GM23338 (cell line): ENCODE measurements at regions not wholly inside any gene's neighbourhood (a gene's known extent, or its start where the extent isn't known, plus 50 kb on each side); places are given as distances from the start of the nearest gene placed in this dataset.

Experiments used
- ATAC-seq: fragments of 200-7000 bp; cut with Tn5 transposase; 3 replicates; pipeline ENCODE4 v1.9.1; 2020
- DNase-seq: peaks from one replicate; pipeline ENCODE4 v3.0.0-alpha.2; 2015; ENCODE audit warnings: low spot score
- H2AFZ ChIP-seq: fragments of 200-600 bp; sonication (generic); 2 replicates; pipeline ENCODE4 v1.8.0; 2016; ENCODE audit warnings: antibody characterized with exemption, mild to moderate bottlenecking, moderate library complexity
- H3F3A ChIP-seq: fragments of 200-600 bp; sonication (generic); replicated peaks from 2 replicates; pipeline ENCODE4 v1.8.0; 2017; ENCODE audit warnings: antibody characterized with exemption, mixed run types, low read depth
- H3K27ac ChIP-seq: fragments of 200-600 bp; sonication (generic); 2 replicates; pipeline ENCODE4 v1.6.1; 2016; ENCODE audit warnings: low read depth
- H3K27me3 ChIP-seq: fragments of 200-600 bp; sonication (generic); 2 replicates; pipeline ENCODE4 v1.8.0; 2016; ENCODE audit warnings: mild to moderate bottlenecking, mixed run types, moderate library complexity; ENCODE audit not compliant: insufficient read depth
- H3K36me3 ChIP-seq: fragments of 200-600 bp; sonication (generic); 2 replicates; pipeline ENCODE4 v1.8.0; 2016; ENCODE audit warnings: mild to moderate bottlenecking; ENCODE audit not compliant: insufficient read depth
- H3K4me1 ChIP-seq: fragments of 200-600 bp; sonication (generic); 2 replicates; pipeline ENCODE4 v1.8.0; 2016; ENCODE audit warnings: mild to moderate bottlenecking, moderate library complexity; ENCODE audit not compliant: insufficient read depth
- H3K4me2 ChIP-seq: fragments of 200-600 bp; sonication (generic); 2 replicates; pipeline ENCODE4 v1.7.1; 2017; ENCODE audit warnings: mixed run types
- H3K4me3 ChIP-seq: fragments of 200-600 bp; sonication (generic); 2 replicates; pipeline ENCODE4 v1.6.1; 2016; ENCODE audit warnings: mixed run types
- H3K79me2 ChIP-seq: fragments of 200-600 bp; sonication (generic); replicated peaks from 2 replicates; pipeline ENCODE4 v1.8.0; 2017; ENCODE audit warnings: mild to moderate bottlenecking; ENCODE audit not compliant: insufficient read depth
- H3K9me2 ChIP-seq: fragments of 200-600 bp; sonication (generic); 2 replicates; pipeline ENCODE4 v1.8.0; 2017; ENCODE audit not compliant: insufficient read depth
- H4K20me1 ChIP-seq: fragments of 200-600 bp; sonication (generic); replicated peaks from 2 replicates; pipeline ENCODE4 v1.8.0; 2017; ENCODE audit warnings: mild to moderate bottlenecking; ENCODE audit not compliant: insufficient read depth
- H3K27ac Mint-ChIP-seq: 2 replicates; pipeline ENCODE4 v1.8.0; 2020; ENCODE audit warnings: inconsistent platforms, mild to moderate bottlenecking, moderate library complexity, mixed read lengths
- H3K27me3 Mint-ChIP-seq: 3 replicates; pipeline ENCODE4 v1.8.0; 2022; ENCODE audit warnings: low read depth, mild to moderate bottlenecking, moderate library complexity, mixed read lengths, inconsistent platforms; ENCODE audit not compliant: insufficient read depth, poor library complexity
- H3K36me3 Mint-ChIP-seq: 3 replicates; pipeline ENCODE4 v1.8.0; 2021; ENCODE audit warnings: low read depth, mild to moderate bottlenecking, inconsistent platforms, moderate library complexity, mixed read lengths
- H3K4me1 Mint-ChIP-seq: 3 replicates; pipeline ENCODE4 v1.8.0; 2020; ENCODE audit warnings: mild to moderate bottlenecking, inconsistent platforms, mixed read lengths
- H3K4me3 Mint-ChIP-seq: 3 replicates; pipeline ENCODE4 v1.8.0; 2021; ENCODE audit warnings: moderate library complexity, mild to moderate bottlenecking, inconsistent platforms, mixed read lengths
- H3K9me3 Mint-ChIP-seq: 3 replicates; pipeline ENCODE4 v1.8.0; 2020; ENCODE audit warnings: moderate library complexity, mild to moderate bottlenecking, inconsistent platforms, mixed read lengths
- CREB1 ChIP-seq: fragments of 250-450 bp; sonication (Bioruptor Pico); IDR thresholded peaks from 2 replicates; pipeline ENCODE4 v1.5.0; 2020; ENCODE audit warnings: low read depth, mild to moderate bottlenecking, moderate library complexity
- EZH2 ChIP-seq: fragments of 200-600 bp; sonication (generic); IDR thresholded peaks from one replicate; pipeline ENCODE4 v1.8.0; 2017; ENCODE audit warnings: antibody characterized with exemption, mild to moderate bottlenecking, low read depth; ENCODE audit not compliant: unreplicated experiment
- EZH2phosphoT487 ChIP-seq: fragments of 200-600 bp; sonication (generic); IDR thresholded peaks from one replicate; pipeline ENCODE4 v1.8.1; 2018; ENCODE audit warnings: antibody characterized with exemption; ENCODE audit not compliant: unreplicated experiment
- JUNB ChIP-seq: IDR thresholded peaks from one replicate; pipeline ENCODE4 v1.6.1; 2016; ENCODE audit warnings: antibody characterized with exemption; ENCODE audit not compliant: unreplicated experiment
- NANOG ChIP-seq: IDR thresholded peaks from 2 replicates; pipeline ENCODE4 v1.6.1; 2016; ENCODE audit warnings: antibody characterized with exemption, borderline replicate concordance
- POLR2AphosphoS5 ChIP-seq: IDR thresholded peaks from 2 replicates; pipeline ENCODE4 v1.6.1; 2016; ENCODE audit warnings: antibody characterized with exemption, low read depth
- STAT1 ChIP-seq: IDR thresholded peaks from one replicate; pipeline ENCODE4 v1.6.1; 2016; ENCODE audit warnings: antibody characterized with exemption; ENCODE audit not compliant: unreplicated experiment
- ZNF114 ChIP-seq: fragments of 250-450 bp; sonication (Bioruptor Pico); IDR thresholded peaks from 2 replicates; pipeline ENCODE4 v1.5.0; 2020; ENCODE audit warnings: mild to moderate bottlenecking, moderate library complexity
- ZNF331 ChIP-seq: fragments of 250-450 bp; sonication (Bioruptor Pico); IDR thresholded peaks from 2 replicates; pipeline ENCODE4 v1.5.0; 2020; ENCODE audit warnings: low read depth, mild to moderate bottlenecking, moderate library complexity
- TF ChIP-seq, protein P1 (sequence below), 2 experiments: fragments of 200-600 bp in 1 of 2; sonication (generic) in 1 of 2; conservative IDR thresholded peaks; 2 replicates each; pipeline versions ENCODE4 v1.5.1 to v1.6.1; 2016 to 2017; ENCODE audit warnings: antibody characterized with exemption in 2 of 2, low read depth in 2 of 2, mild to moderate bottlenecking in 2 of 2, moderate library complexity in 1 of 2
- TF ChIP-seq, protein P2 (sequence below): IDR thresholded peaks from 2 replicates; pipeline ENCODE4 v1.6.1; 2016; ENCODE audit warnings: antibody characterized with exemption
- TF ChIP-seq, protein P3 (sequence below): IDR thresholded peaks from one replicate; pipeline ENCODE4 v1.6.1; 2018; ENCODE audit warnings: antibody characterized with exemption; ENCODE audit not compliant: unreplicated experiment

DNA sequence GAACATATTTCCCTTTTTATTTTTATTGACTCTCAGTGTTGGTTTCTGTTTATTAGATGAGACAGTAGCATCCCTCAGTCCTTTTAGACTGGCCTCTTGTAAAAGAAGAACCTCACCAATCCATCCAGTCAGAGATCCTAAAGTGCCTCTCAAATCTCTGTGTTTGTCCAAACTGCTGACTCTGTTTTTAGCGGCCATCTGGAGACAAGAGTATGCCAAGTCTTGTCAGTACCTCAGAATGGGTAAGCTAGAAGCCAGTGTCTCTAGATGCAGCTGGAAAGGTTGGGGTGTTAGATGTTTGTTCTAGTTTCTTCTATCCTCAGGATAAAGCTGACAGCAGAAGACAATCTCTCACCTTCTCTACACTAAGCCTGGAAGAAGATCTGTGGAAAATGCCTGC, 537.7 kb upstream of the ZNF385D start:
- Histone ChIP-seq H3K27me3 (no peaks in the 10 kb centered on the region), H3K36me3 (no peaks in the 10 kb centered on the region), H4K20me1 (no peaks in the 10 kb centered on the region), H3F3A (no peaks in the 10 kb centered on the region), H3K9me2 (peaks cover 5% of the 10 kb centered on the region; the same call in 1 of the 2 replicates), H3K79me2 (no peaks in the 10 kb centered on the region), H3K4me3 (no peak overlapping the region), H3K4me2 (no peak overlapping the region), H2AFZ (no peak overlapping the region), H3K4me1 (no peaks in the 10 kb centered on the region), H3K27ac (no peak overlapping the region)
- ATAC-seq (no peak), DNase-seq (no peak)
- Mint-ChIP-seq H3K9me3 (no peaks in the 10 kb centered on the region), H3K27me3 (no peaks in the 10 kb centered on the region), H3K4me1 (no peaks in the 10 kb centered on the region), H3K4me3 (no peak overlapping the region), H3K27ac (no peak overlapping the region), H3K36me3 (no peaks in the 10 kb centered on the region)
- TF ChIP-seq CREB1, result no peak
- TF ChIP-seq, protein P1, sequence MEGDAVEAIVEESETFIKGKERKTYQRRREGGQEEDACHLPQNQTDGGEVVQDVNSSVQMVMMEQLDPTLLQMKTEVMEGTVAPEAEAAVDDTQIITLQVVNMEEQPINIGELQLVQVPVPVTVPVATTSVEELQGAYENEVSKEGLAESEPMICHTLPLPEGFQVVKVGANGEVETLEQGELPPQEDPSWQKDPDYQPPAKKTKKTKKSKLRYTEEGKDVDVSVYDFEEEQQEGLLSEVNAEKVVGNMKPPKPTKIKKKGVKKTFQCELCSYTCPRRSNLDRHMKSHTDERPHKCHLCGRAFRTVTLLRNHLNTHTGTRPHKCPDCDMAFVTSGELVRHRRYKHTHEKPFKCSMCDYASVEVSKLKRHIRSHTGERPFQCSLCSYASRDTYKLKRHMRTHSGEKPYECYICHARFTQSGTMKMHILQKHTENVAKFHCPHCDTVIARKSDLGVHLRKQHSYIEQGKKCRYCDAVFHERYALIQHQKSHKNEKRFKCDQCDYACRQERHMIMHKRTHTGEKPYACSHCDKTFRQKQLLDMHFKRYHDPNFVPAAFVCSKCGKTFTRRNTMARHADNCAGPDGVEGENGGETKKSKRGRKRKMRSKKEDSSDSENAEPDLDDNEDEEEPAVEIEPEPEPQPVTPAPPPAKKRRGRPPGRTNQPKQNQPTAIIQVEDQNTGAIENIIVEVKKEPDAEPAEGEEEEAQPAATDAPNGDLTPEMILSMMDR (conservative IDR thresholded peaks at IDR 0.05; ENCODE audit: low read depth in 2 of 2), result no peak
- no peak for TF ChIP-seq EZH2

DNA sequence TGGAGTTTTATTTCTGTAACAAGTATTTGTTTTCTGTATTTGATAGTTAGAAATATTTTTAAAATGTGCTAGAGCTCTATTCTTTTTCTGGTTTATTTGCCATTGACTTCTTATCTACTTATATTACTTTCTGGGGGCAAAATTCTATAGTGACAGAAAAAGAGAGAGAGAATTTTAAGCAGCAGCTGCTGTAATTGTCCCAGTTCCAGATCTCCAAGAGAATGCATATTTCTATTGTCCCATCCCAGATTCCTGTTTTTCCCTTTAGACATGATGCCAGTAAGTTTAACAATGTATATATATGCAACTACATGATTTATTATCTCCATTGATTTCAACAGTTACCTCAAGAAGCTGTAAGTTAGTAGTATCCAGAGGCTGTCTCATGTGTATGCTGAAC, 541.7 kb upstream of the ZNF385D start:
- TF ChIP-seq EZH2 (no peak), ZNF331 (CRISPR knock-in tag) (no peak), STAT1 (no peak), EZH2phosphoT487 (no peak), NANOG (no peak)
- TF ChIP-seq, protein P2, sequence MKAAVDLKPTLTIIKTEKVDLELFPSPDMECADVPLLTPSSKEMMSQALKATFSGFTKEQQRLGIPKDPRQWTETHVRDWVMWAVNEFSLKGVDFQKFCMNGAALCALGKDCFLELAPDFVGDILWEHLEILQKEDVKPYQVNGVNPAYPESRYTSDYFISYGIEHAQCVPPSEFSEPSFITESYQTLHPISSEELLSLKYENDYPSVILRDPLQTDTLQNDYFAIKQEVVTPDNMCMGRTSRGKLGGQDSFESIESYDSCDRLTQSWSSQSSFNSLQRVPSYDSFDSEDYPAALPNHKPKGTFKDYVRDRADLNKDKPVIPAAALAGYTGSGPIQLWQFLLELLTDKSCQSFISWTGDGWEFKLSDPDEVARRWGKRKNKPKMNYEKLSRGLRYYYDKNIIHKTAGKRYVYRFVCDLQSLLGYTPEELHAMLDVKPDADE, result no peak
- Mint-ChIP-seq H3K4me3 (no peak overlapping the region), H3K27ac (no peak overlapping the region), H3K9me3 (no peaks in the 10 kb centered on the region), H3K27me3 (no peaks in the 10 kb centered on the region), H3K4me1 (no peaks in the 10 kb centered on the region), H3K36me3 (no peaks in the 10 kb centered on the region)
- no peaks in the 10 kb centered on the region for H3K79me2 ChIP-seq
- no peak overlapping the region for H3K4me2 ChIP-seq
- no peak overlapping the region for H3K27ac ChIP-seq
- no peaks in the 10 kb centered on the region for H3F3A ChIP-seq
- DNase-seq (no peak), ATAC-seq (no peak)
- no peak overlapping the region for H2AFZ ChIP-seq
- no peaks in the 10 kb centered on the region for H3K27me3 ChIP-seq
- no peaks in the 10 kb centered on the region for H3K36me3 ChIP-seq
- H3K4me1 ChIP-seq, result no peaks in the 10 kb centered on the region
- no peak overlapping the region for H3K4me3 ChIP-seq
- H4K20me1 ChIP-seq, result no peaks in the 10 kb centered on the region
- H3K9me2 ChIP-seq, result peaks cover 5% of the 10 kb centered on the region; the same call in 1 of the 2 replicates

DNA sequence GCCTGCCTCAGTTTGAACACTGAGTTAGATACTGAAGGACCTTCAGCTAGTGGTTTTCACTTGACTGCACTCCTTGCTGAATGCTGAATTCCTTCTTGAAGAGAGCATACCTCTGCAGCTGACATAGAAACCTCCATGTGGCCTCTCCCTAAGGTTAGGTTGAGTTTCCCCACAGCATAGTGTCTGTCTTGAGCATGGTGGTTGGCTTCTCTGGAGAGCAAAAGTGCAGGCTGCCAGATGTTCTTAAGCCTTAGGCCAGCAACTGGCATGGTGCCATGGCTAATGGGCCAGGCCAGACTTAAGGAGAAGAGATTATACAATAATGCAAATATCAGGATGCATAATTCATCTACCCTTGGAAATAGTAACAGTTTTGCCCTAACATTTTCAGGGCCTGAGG, 545.6 kb upstream of the ZNF385D start:
- no peak for ATAC-seq
- no peak overlapping the region for H3K27ac Mint-ChIP-seq
- TF ChIP-seq, protein P3, sequence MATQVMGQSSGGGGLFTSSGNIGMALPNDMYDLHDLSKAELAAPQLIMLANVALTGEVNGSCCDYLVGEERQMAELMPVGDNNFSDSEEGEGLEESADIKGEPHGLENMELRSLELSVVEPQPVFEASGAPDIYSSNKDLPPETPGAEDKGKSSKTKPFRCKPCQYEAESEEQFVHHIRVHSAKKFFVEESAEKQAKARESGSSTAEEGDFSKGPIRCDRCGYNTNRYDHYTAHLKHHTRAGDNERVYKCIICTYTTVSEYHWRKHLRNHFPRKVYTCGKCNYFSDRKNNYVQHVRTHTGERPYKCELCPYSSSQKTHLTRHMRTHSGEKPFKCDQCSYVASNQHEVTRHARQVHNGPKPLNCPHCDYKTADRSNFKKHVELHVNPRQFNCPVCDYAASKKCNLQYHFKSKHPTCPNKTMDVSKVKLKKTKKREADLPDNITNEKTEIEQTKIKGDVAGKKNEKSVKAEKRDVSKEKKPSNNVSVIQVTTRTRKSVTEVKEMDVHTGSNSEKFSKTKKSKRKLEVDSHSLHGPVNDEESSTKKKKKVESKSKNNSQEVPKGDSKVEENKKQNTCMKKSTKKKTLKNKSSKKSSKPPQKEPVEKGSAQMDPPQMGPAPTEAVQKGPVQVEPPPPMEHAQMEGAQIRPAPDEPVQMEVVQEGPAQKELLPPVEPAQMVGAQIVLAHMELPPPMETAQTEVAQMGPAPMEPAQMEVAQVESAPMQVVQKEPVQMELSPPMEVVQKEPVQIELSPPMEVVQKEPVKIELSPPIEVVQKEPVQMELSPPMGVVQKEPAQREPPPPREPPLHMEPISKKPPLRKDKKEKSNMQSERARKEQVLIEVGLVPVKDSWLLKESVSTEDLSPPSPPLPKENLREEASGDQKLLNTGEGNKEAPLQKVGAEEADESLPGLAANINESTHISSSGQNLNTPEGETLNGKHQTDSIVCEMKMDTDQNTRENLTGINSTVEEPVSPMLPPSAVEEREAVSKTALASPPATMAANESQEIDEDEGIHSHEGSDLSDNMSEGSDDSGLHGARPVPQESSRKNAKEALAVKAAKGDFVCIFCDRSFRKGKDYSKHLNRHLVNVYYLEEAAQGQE, result no peak
- no peak for TF ChIP-seq ZNF114 (CRISPR knock-in tag)
- TF ChIP-seq POLR2AphosphoS5, result no peak
- no peak for TF ChIP-seq CREB1
- TF ChIP-seq JUNB, result no peak
- TF ChIP-seq NANOG, result no peak

More for the DNA sequence above, 545.6 kb upstream of the ZNF385D start:
- H3K27ac ChIP-seq, result no peak overlapping the region
- no peak overlapping the region for H3K4me3 ChIP-seq
- Mint-ChIP-seq H3K4me1 (no peaks in the 10 kb centered on the region), H3K4me3 (no peak overlapping the region), H3K36me3 (no peaks in the 10 kb centered on the region), H3K9me3 (no peaks in the 10 kb centered on the region), H3K27me3 (no peaks in the 10 kb centered on the region)
- no peaks in the 10 kb centered on the region for H3F3A ChIP-seq
- no peaks in the 10 kb centered on the region for H3K27me3 ChIP-seq
- H3K79me2 ChIP-seq, result no peaks in the 10 kb centered on the region
- H4K20me1 ChIP-seq, result no peaks in the 10 kb centered on the region
- no peaks in the 10 kb centered on the region for H3K4me1 ChIP-seq
- DNase-seq, result no peak
- H3K36me3 ChIP-seq, result no peaks in the 10 kb centered on the region
- H2AFZ ChIP-seq, result no peak overlapping the region
- H3K9me2 ChIP-seq, result no peaks in the 10 kb centered on the region
- H3K4me2 ChIP-seq, result no peak overlapping the region
